ENCODE measurements at regions not wholly inside any gene's neighbourhood (a gene's known extent, or its start where the extent isn't known, plus 50 kb on each side); places are given as distances from the start of the nearest gene placed in this dataset.
"Not testable (repeated sequence)": the region's sequence is repeated elsewhere in the genome, so short reads cannot be mapped to it uniquely, and the experiment has no call there.

DNA sequence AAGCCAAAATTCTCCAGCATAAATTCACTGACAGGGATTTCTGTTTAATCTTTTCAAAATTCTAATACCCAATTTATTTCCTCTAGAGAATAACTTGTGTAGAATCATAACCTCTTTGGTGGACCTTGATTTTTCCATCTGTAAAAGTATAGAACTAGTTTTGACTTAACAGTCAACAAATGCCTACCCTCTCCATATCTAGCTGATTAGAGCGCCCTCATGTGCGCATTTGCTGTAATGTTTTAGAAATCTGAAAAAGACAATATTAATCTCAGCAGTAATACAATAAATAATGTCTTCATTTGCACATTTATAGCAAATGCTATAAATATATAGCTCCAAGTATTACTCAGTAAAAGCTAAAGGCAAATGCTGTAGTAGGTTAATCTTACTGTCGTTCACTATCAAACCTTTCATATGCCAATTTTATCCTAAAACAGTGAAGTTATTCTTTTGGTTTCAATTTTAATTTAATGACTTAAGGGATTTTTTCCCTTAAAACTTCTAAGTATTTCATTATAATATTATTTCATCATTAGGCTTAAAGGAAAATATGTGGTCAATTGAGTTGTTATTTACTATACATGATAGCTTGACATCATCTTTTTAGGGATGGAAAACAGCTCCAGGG is 153.6 kb upstream of the EFCAB3 start:
- not testable (repeated sequence) for H3K4me1 ChIP-seq, H3K27me3 ChIP-seq, H3K9me3 ChIP-seq, H3K4me3 ChIP-seq, H3K36me3 ChIP-seq, H3K27ac ChIP-seq
- peak in 1 of 3 donors; percentile 49 for DNase-seq
- TF ChIP-seq, protein P1, sequence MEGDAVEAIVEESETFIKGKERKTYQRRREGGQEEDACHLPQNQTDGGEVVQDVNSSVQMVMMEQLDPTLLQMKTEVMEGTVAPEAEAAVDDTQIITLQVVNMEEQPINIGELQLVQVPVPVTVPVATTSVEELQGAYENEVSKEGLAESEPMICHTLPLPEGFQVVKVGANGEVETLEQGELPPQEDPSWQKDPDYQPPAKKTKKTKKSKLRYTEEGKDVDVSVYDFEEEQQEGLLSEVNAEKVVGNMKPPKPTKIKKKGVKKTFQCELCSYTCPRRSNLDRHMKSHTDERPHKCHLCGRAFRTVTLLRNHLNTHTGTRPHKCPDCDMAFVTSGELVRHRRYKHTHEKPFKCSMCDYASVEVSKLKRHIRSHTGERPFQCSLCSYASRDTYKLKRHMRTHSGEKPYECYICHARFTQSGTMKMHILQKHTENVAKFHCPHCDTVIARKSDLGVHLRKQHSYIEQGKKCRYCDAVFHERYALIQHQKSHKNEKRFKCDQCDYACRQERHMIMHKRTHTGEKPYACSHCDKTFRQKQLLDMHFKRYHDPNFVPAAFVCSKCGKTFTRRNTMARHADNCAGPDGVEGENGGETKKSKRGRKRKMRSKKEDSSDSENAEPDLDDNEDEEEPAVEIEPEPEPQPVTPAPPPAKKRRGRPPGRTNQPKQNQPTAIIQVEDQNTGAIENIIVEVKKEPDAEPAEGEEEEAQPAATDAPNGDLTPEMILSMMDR (IDR thresholded peaks at IDR 0.05), result peak in 2 of 6 experiments; percentile 18 to 25

DNA sequence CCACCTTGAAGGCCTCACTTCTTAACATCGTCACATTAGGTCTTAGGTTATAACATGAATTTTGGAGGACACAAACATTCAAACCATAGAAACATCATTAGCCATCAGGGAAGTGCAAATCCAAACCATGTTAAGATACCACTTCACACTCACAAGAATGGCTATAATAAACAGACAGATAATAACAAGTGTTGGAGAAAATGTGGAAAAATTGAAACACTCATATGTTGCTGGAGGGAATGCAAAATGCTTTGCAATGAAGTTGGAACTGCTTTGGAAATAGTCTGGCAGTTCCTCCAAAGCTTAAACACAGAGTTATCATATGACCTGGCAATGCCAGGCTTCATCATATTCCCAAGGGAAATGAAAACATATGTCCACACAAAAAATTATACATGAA is 156.8 kb upstream of the EFCAB3 start:
- not testable (repeated sequence) for H3K36me3 ChIP-seq, DNase-seq, H3K4me1 ChIP-seq, H3K9me3 ChIP-seq, H3K27me3 ChIP-seq, H3K4me3 ChIP-seq, H3K27ac ChIP-seq

DNA sequence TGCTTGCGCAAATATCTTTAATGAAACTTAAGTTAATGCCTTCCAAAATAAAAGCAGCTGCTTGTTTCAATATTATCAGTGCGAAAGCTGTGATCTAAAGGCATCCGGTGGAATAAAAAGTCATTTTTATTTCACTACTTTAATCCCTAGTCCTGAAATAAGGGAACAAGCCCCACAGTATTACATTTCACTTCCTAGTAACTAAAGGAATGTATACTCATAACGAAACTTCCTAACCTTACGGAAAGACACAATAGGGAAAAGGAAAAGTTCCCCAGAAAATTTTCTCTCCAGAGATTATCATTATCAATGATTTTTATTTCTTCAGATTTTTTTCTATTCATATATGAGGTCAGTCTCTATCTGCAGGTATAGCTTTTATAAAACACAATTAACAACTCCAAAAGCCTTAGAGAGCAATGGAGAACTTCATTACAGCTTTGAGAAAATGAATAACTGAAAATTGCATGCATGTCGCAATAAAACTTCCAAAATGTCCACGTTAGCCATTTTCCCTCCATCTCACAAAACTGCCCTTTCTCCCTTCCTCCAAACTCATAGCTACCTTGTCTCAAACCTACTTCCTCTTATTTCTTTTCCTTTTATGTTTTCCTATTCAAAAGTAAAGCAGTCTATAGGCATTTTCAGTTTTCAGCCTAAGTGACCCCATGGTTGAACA is 154.3 kb upstream of the MED13 start:
- H3K4me1 ChIP-seq, result no peaks in the 10 kb centered on the region
- DNase-seq, result no peak
- no peaks in the 10 kb centered on the region for H3K27me3 ChIP-seq
- H3K27ac ChIP-seq, result no peak overlapping the region
- no peaks in the 10 kb centered on the region for H3K36me3 ChIP-seq
- no peak overlapping the region for H3K4me3 ChIP-seq
- no peaks in the 10 kb centered on the region for H3K9me3 ChIP-seq
- no peak for TF ChIP-seq POLR2A (IDR thresholded peaks at IDR 0.05)
- TF ChIP-seq, protein P1 (IDR thresholded peaks at IDR 0.05), result no peak

DNA sequence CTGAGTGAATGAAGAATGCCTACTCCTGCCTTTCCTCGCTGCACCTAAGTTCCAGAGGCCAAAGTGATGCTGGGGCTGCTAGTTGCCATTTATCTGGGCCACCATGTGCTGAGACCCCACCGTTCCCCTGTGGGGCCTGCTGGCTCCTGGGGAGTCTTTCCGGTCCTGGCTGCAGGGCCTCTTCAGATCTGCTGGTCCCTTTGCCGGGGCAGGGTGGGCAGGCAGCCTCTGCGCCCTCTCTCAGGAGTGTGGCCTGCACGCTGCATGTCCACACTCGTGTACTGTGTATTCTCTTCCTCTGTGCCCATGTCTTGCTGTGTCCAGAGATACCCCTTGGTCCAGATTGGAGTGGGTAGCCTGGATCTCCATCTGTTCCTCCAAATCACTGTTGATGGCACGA is 151.8 kb upstream of the MED13 start:
- no peaks in the 10 kb centered on the region for H3K36me3 ChIP-seq
- DNase-seq, result no peak
- TF ChIP-seq, protein P1 (IDR thresholded peaks at IDR 0.05), result no peak
- TF ChIP-seq POLR2A (IDR thresholded peaks at IDR 0.05), result no peak
- H3K27me3 ChIP-seq, result no peaks in the 10 kb centered on the region
- no peaks in the 10 kb centered on the region for H3K4me1 ChIP-seq
- no peaks in the 10 kb centered on the region for H3K9me3 ChIP-seq
- no peak overlapping the region for H3K27ac ChIP-seq
- H3K4me3 ChIP-seq, result no peak overlapping the region

DNA sequence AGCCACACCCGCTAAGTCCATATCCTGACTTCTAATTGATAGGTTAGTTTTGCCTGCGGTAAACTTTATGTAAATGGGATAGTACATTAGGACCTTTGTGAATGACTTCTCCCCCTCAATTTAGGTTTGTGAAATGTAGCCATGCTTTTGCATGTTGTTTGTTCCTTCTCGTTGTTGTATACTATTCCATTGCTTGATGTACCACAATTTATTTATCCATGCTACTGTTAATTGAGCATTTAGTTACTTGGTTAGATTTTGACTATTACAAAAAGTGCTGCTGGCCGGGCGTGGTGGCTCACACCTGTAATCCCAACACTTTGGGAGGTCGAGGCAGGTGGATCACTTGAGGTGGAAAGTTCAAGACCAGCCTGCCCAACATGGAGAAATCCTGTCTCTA is 150.8 kb upstream of the MED13 start:
- not testable (repeated sequence) for H3K27ac ChIP-seq, H3K4me3 ChIP-seq, H3K4me1 ChIP-seq, H3K36me3 ChIP-seq, DNase-seq, H3K27me3 ChIP-seq, H3K9me3 ChIP-seq

DNA sequence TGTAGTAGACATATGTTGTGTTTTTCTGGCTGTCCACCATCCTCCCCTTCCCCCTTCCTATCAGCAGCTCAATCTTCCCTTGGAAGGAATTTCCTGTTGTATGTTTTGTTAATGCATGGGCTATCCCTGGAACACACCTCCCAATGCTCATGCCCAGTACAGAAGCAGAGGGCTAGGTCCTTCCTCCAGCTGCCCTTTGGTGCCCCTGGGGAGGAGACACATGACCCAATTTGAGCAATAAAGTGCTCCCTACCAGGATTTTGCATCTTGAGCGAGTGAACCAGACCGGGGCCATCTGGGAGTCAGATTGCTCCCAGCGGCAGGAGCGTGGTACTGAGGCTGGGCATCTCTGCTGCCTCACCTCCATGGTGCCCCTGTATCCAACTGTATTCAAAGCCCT is 141.5 kb upstream of the MED13 start:
- no peaks in the 10 kb centered on the region for H3K4me1 ChIP-seq
- H3K9me3 ChIP-seq, result no peaks in the 10 kb centered on the region

DNA sequence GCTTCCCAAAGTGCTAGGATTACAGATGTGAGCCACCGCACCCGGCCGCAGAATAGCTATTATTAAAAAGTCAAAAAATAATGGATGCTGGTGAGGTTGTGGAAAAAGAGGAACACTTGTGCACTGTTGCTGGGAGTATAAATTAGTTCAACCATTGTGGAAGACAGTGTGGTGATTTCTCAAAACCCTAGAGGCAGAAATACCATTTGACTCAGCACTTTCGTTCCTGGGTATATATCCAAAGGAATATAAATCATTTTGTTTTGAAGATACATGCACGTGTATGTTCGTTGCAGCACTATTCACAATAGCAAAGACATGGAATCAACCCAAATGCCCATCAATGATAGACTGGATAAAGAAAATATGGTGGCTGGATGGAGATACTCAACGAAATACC is 132.1 kb upstream of the MED13 start:
- not testable (repeated sequence) for DNase-seq, H3K9me3 ChIP-seq, H3K27ac ChIP-seq

More for the DNA sequence above, 141.5 kb upstream of the MED13 start:
- H3K4me3 ChIP-seq, result no peak overlapping the region
- no peak overlapping the region for H3K27ac ChIP-seq
- no peaks in the 10 kb centered on the region for H3K27me3 ChIP-seq
- TF ChIP-seq, protein P1 (IDR thresholded peaks at IDR 0.05), result no peak
- TF ChIP-seq POLR2A (IDR thresholded peaks at IDR 0.05), result no peak
- no peaks in the 10 kb centered on the region for H3K36me3 ChIP-seq
- no peak for DNase-seq

DNA sequence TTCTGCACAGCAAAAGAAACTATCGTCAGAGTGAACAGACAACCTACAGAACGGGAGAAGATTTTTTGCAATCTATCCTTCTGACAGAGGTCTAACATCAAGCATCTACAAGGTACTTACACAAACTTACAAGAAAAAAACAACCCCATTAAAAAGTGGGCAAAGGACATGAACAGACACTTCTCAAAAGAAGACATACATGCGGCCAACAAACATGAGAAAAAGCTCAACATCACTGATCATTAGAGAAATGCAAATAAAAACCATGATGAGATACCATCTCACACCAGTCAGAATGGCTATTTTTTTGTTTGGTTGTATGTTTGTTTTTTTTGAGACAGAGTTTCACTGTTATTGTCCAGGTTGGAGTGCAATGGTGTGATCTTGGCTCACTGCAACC is 131.5 kb upstream of the MED13 start:
- H3K4me1 ChIP-seq, H3K4me3 ChIP-seq, H3K27ac ChIP-seq, H3K27me3 ChIP-seq, H3K36me3 ChIP-seq, H3K9me3 ChIP-seq, DNase-seq: not testable (repeated sequence)

More for the DNA sequence above, 132.1 kb upstream of the MED13 start:
- H3K27me3 ChIP-seq, H3K4me1 ChIP-seq, H3K36me3 ChIP-seq, H3K4me3 ChIP-seq: not testable (repeated sequence)
